HepG2 (cell line): ENCODE measurements at regions not wholly inside any gene's neighbourhood (a gene's known extent, or its start where the extent isn't known, plus 50 kb on each side); places are given as distances from the start of the nearest gene placed in this dataset.

Experiments used
- CC2D1A ChIP-seq: sonication (generic); formaldehyde crosslinking; IDR thresholded peaks from 2 replicates; pipeline ENCODE4 v1.8.1; 2023; ENCODE audit warnings: mild to moderate bottlenecking, missing genetic modification reagents
- GRHL1 ChIP-seq: sonication (generic); formaldehyde crosslinking; conservative IDR thresholded peaks from 2 replicates; pipeline ENCODE4 v1.8.0; 2022; ENCODE audit warnings: missing genetic modification reagents
- KIAA2018 ChIP-seq: sonication (generic); formaldehyde crosslinking; IDR thresholded peaks from 2 replicates; pipeline ENCODE4 v1.5.0; 2020; ENCODE audit warnings: mild to moderate bottlenecking, missing genetic modification reagents, borderline replicate concordance
- POGZ ChIP-seq: sonication (generic); formaldehyde crosslinking; IDR thresholded peaks from 2 replicates; pipeline ENCODE4 v1.4.0; 2020; ENCODE audit warnings: mild to moderate bottlenecking, missing genetic modification reagents
- PPARG ChIP-seq: conservative IDR thresholded peaks from 2 replicates; pipeline ENCODE4 v1.6.1; 2016; ENCODE audit warnings: missing biosample characterization, missing genetic modification reagents
- ZNF33B ChIP-seq: sonication (generic); formaldehyde crosslinking; IDR thresholded peaks from 2 replicates; pipeline ENCODE4 v1.5.1; 2020; ENCODE audit warnings: mild to moderate bottlenecking, missing genetic modification reagents
- ZNF34 ChIP-seq: sonication (generic); formaldehyde crosslinking; IDR thresholded peaks from 2 replicates; pipeline ENCODE4 v1.4.0; 2020; ENCODE audit warnings: mild to moderate bottlenecking, missing genetic modification reagents, borderline replicate concordance
- ZNF589 ChIP-seq: sonication (generic); formaldehyde crosslinking; conservative IDR thresholded peaks from 2 replicates; pipeline ENCODE4 v1.8.0; 2022; ENCODE audit warnings: mild to moderate bottlenecking, moderate library complexity, missing genetic modification reagents
- ZNF670 ChIP-seq: sonication (generic); formaldehyde crosslinking; IDR thresholded peaks from 2 replicates; pipeline ENCODE4 v1.8.0; 2022; ENCODE audit warnings: mild to moderate bottlenecking, missing genetic modification reagents, borderline replicate concordance
- ZZZ3 ChIP-seq: sonication (generic); formaldehyde crosslinking; IDR thresholded peaks from 2 replicates; pipeline ENCODE4 v1.4.0; 2020; ENCODE audit warnings: missing genetic modification reagents, mild to moderate bottlenecking, borderline replicate concordance

GRCh38 chr4:123617791-123618190, 221.2 kb downstream of the SPRY1 start (continued):
- no peak for TF ChIP-seq KIAA2018
- no peak for TF ChIP-seq ZZZ3 (CRISPR knock-in tag)
- TF ChIP-seq POGZ, result no peak
- no peak for TF ChIP-seq PPARG (CRISPR knock-in tag)
- no peak for TF ChIP-seq GRHL1 (CRISPR knock-in tag)
- TF ChIP-seq ZNF34 (CRISPR knock-in tag), result no peak
- no peak for TF ChIP-seq ZNF670 (CRISPR knock-in tag)
- no peak for TF ChIP-seq CC2D1A
- TF ChIP-seq ZNF589, result no peak
- TF ChIP-seq ZNF33B (CRISPR knock-in tag), result no peak
